ENCODE measurements at regions not wholly inside any gene's neighbourhood (a gene's known extent, or its start where the extent isn't known, plus 50 kb on each side); places are given as distances from the start of the nearest gene placed in this dataset.

GRCh38 chr5:1952444-1953099 lies 69.8 kb upstream of the IRX4 start:
- TF ChIP-seq CTCF (IDR thresholded peaks at IDR 0.05) (no peak), POLR2A (IDR thresholded peaks at IDR 0.05) (no peak), EP300 (IDR thresholded peaks at IDR 0.05) (no peak)

All from ovary (tissue), 3 donors.